GM12878 (cell line): ENCODE measurements at regions not wholly inside any gene's neighbourhood (a gene's known extent, or its start where the extent isn't known, plus 50 kb on each side); places are given as distances from the start of the nearest gene placed in this dataset.

Experiments
- SMAD1 ChIP-seq: fragments of 450-650 bp; IDR thresholded peaks from 2 replicates; pipeline ENCODE4 v1.6.1; 2018; ENCODE audit warnings: mild to moderate bottlenecking, low read depth; ENCODE audit not compliant: partially characterized antibody
- TAF1 ChIP-seq: IDR thresholded peaks from 2 replicates; pipeline ENCODE4 v1.6.1; 2011; ENCODE audit warnings: mild to moderate bottlenecking, low read depth, low read length, borderline replicate concordance
- TARDBP ChIP-seq: IDR thresholded peaks from 2 replicates; pipeline ENCODE4 v1.6.1; 2016; ENCODE audit warnings: borderline replicate concordance
- ZNF384 ChIP-seq: IDR thresholded peaks from 2 replicates; pipeline ENCODE4 v1.6.1; 2012; ENCODE audit warnings: low read depth, mild to moderate bottlenecking, low read length, improper control_type of control experiment, borderline replicate concordance
- TF ChIP-seq, protein P1 (sequence below): IDR thresholded peaks from 2 replicates; pipeline ENCODE4 v1.6.1; 2011; ENCODE audit warnings: borderline replicate concordance, low read depth, mild to moderate bottlenecking, moderate library complexity, low read length; ENCODE audit not compliant: insufficient read depth, poor library complexity, severe bottlenecking

DNA sequence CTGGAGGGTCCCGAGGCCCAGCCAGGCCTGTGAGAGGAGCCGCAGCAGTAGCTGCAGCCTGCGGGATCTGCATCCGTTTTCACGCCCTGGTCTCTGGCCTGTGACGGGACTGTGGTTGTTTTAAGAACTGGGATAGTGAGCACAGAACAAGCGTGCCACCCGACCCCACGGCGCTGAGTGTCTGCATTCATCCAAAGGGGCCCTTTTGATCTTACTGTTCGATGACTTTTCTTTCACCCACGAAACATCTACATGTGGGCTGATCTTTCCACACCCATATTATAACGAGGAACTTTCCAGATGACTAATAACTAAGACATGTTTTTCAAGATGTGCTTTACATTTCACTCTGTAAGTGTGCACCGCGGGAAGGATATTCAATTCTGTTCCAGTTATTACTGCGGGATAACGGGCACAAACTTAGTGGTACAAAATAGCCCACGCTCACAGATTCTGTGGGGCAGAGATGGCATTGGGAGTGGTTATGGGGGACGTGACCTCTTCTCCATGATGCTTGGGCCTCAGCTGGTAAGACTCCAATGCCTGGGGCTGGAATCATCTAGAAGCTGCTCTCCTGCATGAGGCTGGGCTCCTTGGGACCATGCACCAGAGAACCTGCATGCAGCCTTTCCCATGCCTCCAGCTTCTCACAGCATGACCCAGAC lies 165.0 kb downstream of the SYK start:
- TF ChIP-seq, protein P1, sequence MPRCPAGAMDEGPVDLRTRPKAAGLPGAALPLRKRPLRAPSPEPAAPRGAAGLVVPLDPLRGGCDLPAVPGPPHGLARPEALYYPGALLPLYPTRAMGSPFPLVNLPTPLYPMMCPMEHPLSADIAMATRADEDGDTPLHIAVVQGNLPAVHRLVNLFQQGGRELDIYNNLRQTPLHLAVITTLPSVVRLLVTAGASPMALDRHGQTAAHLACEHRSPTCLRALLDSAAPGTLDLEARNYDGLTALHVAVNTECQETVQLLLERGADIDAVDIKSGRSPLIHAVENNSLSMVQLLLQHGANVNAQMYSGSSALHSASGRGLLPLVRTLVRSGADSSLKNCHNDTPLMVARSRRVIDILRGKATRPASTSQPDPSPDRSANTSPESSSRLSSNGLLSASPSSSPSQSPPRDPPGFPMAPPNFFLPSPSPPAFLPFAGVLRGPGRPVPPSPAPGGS = no peak
- no peak for TF ChIP-seq TAF1
- no peak for TF ChIP-seq SMAD1
- TF ChIP-seq ZNF384 = no peak
- TF ChIP-seq TARDBP = no peak
